ENCODE measurements at regions not wholly inside any gene's neighbourhood (a gene's known extent, or its start where the extent isn't known, plus 50 kb on each side); places are given as distances from the start of the nearest gene placed in this dataset.

DNA sequence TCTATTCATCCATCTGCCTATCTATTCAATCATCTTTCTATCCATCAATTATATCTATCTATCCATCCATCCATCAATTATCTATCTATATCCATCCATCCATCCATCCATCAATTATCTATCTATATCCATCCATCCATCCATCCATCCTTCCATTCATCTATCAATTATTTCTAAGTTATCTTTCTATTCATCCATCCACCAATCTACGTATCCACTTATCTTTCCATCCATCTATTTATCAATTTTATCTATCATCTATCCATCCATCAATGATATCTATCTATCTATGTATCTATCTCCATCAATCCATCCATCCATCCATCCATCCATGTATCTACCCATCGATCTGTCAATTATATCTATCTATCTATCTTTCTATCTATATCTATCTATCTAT lies 158.4 kb upstream of the ZKSCAN2 start:
- Histone ChIP-seq H3K27ac (replicated peaks in 1 of 4) (no peak overlapping the region), H3K27me3 (no peaks in the 10 kb centered on the region), H3K36me3 (no peaks in the 10 kb centered on the region), H3K4me1 (no peaks in the 10 kb centered on the region), H3K4me3 (no peak overlapping the region), H3K9me3 (no peaks in the 10 kb centered on the region)
- intact Hi-C loops (cut with DNase I), result no loop called here
- 87% methylated on average over 2 of the region's 2 CpGs for WGBS
- no peak for DNase-seq (ENCODE audit: extremely low spot score)
- TF ChIP-seq POLR2AphosphoS5 (IDR thresholded peaks at IDR 0.05) (no peak), EP300 (IDR thresholded peaks at IDR 0.05) (no peak), POLR2A (IDR thresholded peaks at IDR 0.05; ENCODE audit: low read depth) (no peak)

DNA sequence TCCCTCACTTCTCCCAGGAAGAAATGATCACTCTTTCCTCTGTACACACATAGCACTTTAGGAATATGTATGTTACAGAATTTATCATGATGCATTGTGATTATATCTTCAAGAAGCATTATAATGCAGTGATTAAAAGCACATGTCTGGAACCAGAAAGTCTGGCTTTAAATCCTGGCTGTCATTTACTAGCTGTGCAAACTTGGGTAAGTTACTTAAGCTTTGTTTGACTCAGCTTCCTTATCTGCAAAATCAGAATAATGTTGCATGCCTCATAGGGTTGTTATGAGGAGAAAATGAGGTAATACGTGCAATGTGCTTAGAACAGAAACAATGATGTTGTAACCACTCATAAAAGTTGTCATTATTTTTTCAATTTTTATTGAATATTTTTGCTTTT lies 156.3 kb upstream of the ZKSCAN2 start:
- TF ChIP-seq POLR2AphosphoS5 (IDR thresholded peaks at IDR 0.05), result no peak
- no peak for TF ChIP-seq EP300 (IDR thresholded peaks at IDR 0.05)
- no peak for TF ChIP-seq POLR2A (IDR thresholded peaks at IDR 0.05; ENCODE audit: low read depth)
- TF ChIP-seq, protein P1, sequence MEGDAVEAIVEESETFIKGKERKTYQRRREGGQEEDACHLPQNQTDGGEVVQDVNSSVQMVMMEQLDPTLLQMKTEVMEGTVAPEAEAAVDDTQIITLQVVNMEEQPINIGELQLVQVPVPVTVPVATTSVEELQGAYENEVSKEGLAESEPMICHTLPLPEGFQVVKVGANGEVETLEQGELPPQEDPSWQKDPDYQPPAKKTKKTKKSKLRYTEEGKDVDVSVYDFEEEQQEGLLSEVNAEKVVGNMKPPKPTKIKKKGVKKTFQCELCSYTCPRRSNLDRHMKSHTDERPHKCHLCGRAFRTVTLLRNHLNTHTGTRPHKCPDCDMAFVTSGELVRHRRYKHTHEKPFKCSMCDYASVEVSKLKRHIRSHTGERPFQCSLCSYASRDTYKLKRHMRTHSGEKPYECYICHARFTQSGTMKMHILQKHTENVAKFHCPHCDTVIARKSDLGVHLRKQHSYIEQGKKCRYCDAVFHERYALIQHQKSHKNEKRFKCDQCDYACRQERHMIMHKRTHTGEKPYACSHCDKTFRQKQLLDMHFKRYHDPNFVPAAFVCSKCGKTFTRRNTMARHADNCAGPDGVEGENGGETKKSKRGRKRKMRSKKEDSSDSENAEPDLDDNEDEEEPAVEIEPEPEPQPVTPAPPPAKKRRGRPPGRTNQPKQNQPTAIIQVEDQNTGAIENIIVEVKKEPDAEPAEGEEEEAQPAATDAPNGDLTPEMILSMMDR (IDR thresholded peaks at IDR 0.05), result no peak
- H3K27ac ChIP-seq (replicated peaks in 1 of 4), result no peak overlapping the region
- no peaks in the 10 kb centered on the region for H3K9me3 ChIP-seq
- peaks cover 0 to 3% (median 0%) of the 10 kb centered on the region in 4 donors for H3K27me3 ChIP-seq
- no peaks in the 10 kb centered on the region for H3K36me3 ChIP-seq
- no peak for DNase-seq (ENCODE audit: extremely low spot score)
- WGBS, result 80% methylated on average over 1 of the region's 1 CpG
- H3K4me3 ChIP-seq, result no peak overlapping the region
- H3K4me1 ChIP-seq, result no peaks in the 10 kb centered on the region
- intact Hi-C loops (cut with DNase I), result no loop called here

DNA sequence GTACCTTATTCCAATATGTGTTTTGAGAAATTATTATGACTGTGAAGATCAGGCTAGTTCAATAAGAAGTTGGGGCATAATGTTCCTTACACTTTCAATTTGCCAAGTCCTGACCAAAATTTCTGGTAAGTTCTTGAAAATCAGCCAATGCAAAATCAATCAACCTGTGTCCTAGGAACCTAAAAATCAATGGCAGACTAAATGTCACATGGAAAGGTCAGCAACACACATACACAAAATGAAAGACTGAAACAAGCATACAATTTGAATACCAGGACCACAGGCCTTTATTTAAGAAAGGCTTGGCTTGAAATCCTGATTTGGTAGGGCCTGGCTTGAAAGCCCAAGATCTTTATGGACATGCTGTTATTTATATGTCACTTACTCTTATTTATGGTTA lies 155.5 kb upstream of the ZKSCAN2 start:
- peaks cover 0 to 5% (median 0%) of the 10 kb centered on the region in 4 donors for H3K27me3 ChIP-seq
- H3K4me1 ChIP-seq, result no peaks in the 10 kb centered on the region
- no peaks in the 10 kb centered on the region for H3K36me3 ChIP-seq
- intact Hi-C loops (cut with DNase I), result no loop called here
- no peaks in the 10 kb centered on the region for H3K9me3 ChIP-seq
- TF ChIP-seq POLR2AphosphoS5 (IDR thresholded peaks at IDR 0.05) (no peak), EP300 (IDR thresholded peaks at IDR 0.05) (no peak), POLR2A (IDR thresholded peaks at IDR 0.05; ENCODE audit: low read depth) (no peak)
- TF ChIP-seq, protein P1 (IDR thresholded peaks at IDR 0.05), result no peak
- H3K27ac ChIP-seq (replicated peaks in 1 of 4), result no peak overlapping the region
- H3K4me3 ChIP-seq, result no peak overlapping the region
- no peak for DNase-seq (ENCODE audit: extremely low spot score)

DNA sequence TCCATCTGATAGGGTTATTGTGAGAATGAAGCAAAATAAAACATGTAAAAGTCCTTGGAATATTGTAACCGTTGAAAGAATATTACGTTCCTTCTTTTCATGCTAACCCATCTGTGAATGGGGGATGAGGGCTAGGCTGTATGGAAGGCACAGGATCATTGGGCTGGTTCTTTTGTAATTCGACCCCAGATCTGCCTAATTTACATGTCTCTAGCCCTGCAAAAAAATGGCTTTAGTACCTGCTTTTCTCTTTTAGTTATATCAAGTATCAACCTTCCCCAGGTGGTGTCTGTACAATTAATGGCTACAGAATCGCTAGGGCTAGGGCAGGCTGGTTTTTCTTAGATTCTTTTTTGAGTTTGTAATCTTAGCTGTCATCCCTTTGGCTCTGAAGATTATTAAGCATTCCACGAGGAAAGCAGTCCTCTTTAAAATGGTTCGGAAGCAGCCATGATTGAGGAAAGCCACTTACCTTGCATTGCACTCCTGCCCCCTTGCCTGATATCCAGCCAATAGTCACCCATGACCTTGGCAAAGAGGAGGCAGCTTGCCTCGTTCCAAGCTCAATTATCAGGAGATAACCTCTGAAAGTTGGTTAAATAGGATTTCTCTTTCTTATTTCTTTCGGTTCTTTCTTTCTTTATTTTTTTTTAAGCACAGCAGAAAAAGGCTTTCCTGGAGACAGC lies 153.9 kb upstream of the ZKSCAN2 start:
- 31% methylated on average over 8 of the region's 8 CpGs for WGBS
- H3K4me1 ChIP-seq, result no peaks in the 10 kb centered on the region
- no peak overlapping the region for H3K27ac ChIP-seq (replicated peaks in 1 of 4)
- H3K9me3 ChIP-seq, result no peaks in the 10 kb centered on the region
- no peaks in the 10 kb centered on the region for H3K36me3 ChIP-seq
- intact Hi-C loops (cut with DNase I), result no loop called here
- no peak for DNase-seq (ENCODE audit: extremely low spot score)
- H3K27me3 ChIP-seq, result peaks cover 0 to 5% (median 0%) of the 10 kb centered on the region in 4 donors
- H3K4me3 ChIP-seq, result no peak overlapping the region
- TF ChIP-seq POLR2A (IDR thresholded peaks at IDR 0.05; ENCODE audit: low read depth), result no peak
- no peak for TF ChIP-seq EP300 (IDR thresholded peaks at IDR 0.05)
- no peak for TF ChIP-seq POLR2AphosphoS5 (IDR thresholded peaks at IDR 0.05)
- TF ChIP-seq, protein P1 (IDR thresholded peaks at IDR 0.05), result no peak

DNA sequence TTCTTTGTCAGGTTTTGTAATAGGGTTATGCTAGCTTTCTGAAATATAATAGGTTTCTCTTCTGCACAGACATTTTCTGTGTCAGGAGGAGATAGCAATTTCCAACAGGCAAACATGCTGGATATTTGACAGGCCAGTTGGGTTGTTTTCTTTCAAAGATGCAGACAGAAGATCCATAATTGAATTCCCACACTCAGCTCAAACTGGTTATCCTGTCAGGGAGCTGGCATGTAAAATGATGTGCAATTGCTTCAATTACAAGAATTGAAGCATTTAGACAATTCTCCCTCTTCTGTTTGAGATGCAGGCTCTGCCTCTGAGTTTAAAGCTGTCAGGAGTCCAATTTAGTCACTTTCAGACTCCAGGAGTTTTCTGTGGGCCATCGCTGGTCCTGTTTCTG lies 146.2 kb upstream of the ZKSCAN2 start:
- TF ChIP-seq EP300 (IDR thresholded peaks at IDR 0.05) (no peak), POLR2AphosphoS5 (IDR thresholded peaks at IDR 0.05) (no peak), POLR2A (IDR thresholded peaks at IDR 0.05; ENCODE audit: low read depth) (no peak)
- TF ChIP-seq, protein P1 (IDR thresholded peaks at IDR 0.05), result no peak
- Histone ChIP-seq H3K9me3 (peaks cover 0 to 4% (median 0%) of the 10 kb centered on the region in 4 donors), H3K36me3 (no peaks in the 10 kb centered on the region), H3K27ac (replicated peaks in 1 of 4) (no peak overlapping the region), H3K4me3 (no peak overlapping the region), H3K27me3 (peaks cover 0 to under 1% (median 0%) of the 10 kb centered on the region in 4 donors), H3K4me1 (no peaks in the 10 kb centered on the region)
- no peak for DNase-seq (ENCODE audit: extremely low spot score)
- intact Hi-C loops (cut with DNase I), result no loop called here
- 78% methylated on average over 1 of the region's 1 CpG for WGBS
